Cardiac fibroblast (primary cell): ENCODE measurements at regions not wholly inside any gene's neighbourhood (a gene's known extent, or its start where the extent isn't known, plus 50 kb on each side); places are given as distances from the start of the nearest gene placed in this dataset.

ENCODE experiments used
- DNase-seq, 2 donors: peaks; one replicate each; pipeline versions ENCODE4 v3.0.0 to v3.0.0-alpha.2; 2010; ENCODE audit warnings: low read depth in 2 of 2
- H3K4me3 ChIP-seq, 2 donors: replicated peaks in 1 of 2; 1 replicate in 1 of 2; 2 replicates in 1 of 2; pipeline ENCODE4 v1.5.1; 2011; ENCODE audit warnings: low read depth in 2 of 2, low read length in 2 of 2, mild to moderate bottlenecking in 2 of 2, moderate library complexity in 1 of 2
- TF ChIP-seq, protein P1 (sequence below): IDR thresholded peaks from one replicate; pipeline ENCODE4 v1.5.1; 2011; ENCODE audit warnings: low read depth, mild to moderate bottlenecking, low read length, inconsistent platforms

DNA sequence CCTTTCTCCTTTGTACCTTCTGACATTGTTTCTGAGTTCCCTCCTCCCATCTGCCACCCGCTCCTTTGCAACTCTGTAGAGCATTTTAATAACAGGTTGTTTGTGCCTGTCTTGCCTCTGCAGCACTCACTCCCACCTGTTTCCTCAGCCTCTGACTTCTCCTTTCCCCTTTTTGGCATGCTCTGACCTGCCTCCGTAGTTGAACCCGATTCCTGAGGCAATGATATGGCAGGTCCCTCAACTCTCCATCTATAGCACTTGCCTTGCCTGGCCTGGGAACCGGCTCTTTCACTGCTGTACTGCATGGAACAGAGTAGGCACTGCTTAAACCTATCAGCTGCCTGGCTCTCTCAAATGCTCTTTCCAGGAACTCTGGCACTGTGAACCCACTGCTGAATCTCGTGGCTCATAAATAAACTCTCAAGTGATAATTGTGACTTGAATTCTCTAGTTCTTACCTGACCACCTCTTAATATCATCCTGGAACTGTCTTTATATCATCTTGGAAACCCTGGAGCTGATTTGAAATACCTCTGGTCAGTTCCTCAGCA lies 50.3 kb downstream of the UTRN start:
- TF ChIP-seq, protein P1, sequence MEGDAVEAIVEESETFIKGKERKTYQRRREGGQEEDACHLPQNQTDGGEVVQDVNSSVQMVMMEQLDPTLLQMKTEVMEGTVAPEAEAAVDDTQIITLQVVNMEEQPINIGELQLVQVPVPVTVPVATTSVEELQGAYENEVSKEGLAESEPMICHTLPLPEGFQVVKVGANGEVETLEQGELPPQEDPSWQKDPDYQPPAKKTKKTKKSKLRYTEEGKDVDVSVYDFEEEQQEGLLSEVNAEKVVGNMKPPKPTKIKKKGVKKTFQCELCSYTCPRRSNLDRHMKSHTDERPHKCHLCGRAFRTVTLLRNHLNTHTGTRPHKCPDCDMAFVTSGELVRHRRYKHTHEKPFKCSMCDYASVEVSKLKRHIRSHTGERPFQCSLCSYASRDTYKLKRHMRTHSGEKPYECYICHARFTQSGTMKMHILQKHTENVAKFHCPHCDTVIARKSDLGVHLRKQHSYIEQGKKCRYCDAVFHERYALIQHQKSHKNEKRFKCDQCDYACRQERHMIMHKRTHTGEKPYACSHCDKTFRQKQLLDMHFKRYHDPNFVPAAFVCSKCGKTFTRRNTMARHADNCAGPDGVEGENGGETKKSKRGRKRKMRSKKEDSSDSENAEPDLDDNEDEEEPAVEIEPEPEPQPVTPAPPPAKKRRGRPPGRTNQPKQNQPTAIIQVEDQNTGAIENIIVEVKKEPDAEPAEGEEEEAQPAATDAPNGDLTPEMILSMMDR: no peak
- H3K4me3 ChIP-seq: no peak overlapping the region
- DNase-seq: no peak

DNA sequence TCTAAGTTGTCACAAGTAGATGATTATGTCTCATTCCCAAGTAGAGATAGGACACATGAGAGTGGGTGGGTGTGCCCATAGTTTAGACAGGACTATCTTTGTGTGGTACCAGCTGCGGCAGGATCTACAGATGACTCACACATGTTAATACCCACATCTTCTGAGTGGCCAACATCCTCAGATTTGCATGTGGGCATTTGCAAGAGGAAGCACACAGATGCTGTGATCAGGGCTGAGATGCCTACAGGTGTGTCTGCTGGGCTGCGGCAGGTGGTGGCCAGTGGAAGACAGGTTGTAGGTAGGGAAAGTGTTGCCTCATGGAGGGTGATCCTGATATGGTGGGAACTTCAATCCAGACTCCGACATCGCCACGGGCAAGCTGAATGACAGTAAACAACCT lies 50.8 kb downstream of the UTRN start:
- TF ChIP-seq, protein P1: no peak
- DNase-seq: no peak
- no peak overlapping the region for H3K4me3 ChIP-seq

DNA sequence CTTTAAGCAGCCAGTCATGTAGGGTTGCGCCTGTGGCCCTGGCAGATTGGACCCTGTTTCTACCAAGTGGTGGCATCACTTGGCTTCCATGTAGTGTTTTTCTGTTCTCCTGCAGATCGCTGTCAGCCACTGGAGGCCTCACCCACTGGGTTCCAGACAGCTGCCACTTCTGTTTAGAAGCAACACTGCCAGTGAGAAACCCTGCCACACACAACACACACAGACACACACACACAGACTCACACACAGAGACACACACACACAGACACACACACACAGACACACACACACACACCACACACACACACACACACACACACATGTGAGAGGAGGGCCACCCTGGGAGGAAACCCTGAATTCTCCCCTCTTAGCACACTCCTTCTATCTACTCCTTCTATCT lies 51.8 kb downstream of the UTRN start:
- no peak for DNase-seq
- H3K4me3 ChIP-seq: no peak overlapping the region
- TF ChIP-seq, protein P1: no peak

DNA sequence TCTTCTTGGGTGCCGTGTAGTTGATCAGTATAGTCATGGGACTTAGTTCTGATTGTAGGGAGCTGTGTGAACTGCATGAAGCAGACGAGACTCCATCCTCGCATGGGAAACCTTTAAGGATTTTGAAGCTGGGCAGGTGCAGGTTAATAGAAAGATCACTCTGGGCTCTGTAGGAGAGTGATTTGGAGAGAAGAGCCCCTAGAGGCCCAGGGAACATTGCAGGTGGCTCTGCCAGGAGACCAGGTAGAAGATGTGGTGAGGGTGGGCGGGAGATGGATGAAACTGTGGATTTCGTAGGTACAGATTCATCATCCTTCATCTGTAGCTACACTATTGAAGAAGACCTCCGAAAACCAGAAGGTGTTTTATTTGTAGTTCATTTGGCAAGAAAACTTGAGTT lies 53.3 kb downstream of the UTRN start:
- TF ChIP-seq, protein P1: no peak
- no peak overlapping the region for H3K4me3 ChIP-seq
- DNase-seq: no peak

DNA sequence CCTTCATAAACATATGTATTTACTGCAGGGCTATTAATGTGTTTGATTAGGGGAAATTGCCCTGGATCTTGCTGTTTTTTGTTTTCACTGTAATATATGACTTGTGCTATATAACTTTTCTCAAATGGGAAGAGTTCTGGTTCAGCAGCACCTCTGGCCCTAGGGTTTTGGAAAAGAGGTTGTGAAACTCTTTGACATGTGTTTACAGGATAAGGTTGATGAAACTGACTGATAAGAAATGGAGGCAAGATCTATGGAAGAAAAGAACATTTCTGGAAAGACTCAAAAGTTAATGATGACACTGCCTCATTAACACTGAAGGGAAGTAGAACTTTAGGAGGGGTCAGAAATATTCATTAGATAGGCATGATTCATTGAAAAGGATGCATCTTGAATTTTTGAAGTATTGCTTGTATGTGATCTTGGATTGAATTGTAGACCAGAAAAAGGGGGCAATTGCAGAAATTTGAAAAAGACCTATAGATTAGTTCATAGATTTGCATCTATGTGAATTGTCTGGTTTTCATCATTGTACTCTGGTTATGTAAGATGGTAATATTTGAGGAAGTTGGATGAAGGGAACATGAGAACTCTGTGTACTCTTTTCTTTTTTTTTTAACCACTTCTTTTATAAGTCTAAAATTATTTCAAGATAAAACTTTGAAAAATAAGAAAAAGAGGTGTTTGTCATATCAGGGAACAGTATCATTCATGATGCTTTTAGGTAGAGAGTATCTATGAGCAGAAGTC lies 54.0 kb downstream of the UTRN start:
- no peak for DNase-seq
- TF ChIP-seq, protein P1: no peak
- no peak overlapping the region for H3K4me3 ChIP-seq

DNA sequence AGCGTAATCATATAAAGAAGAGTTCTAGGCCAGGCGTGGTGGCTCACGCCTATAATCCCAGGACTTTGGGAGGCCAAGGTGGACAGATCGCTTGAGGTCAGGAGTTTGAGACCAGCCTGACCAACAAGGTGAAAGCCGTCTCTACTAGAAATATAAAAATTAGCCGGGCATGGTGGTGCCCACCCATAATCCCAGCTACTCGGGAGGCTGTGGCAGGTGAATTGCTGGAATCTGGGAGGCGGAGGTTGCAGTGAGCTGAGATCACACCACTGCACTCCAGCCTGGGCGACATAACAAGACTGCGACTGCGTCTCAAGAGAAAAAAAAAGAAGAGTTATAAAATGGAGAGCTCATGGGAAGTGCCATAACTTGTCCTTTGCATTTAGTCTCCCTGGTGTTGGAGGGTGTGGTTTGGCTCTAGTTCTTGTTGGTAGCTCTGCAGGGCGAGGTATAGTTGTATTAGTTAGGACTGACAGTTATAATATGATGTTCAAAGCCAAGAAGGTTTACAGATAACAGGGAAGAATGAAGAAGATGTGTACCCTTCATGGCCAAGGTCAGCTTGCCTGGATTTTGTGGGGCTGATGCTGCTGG lies 54.8 kb downstream of the UTRN start:
- DNase-seq: no peak
- TF ChIP-seq, protein P1: no peak
- H3K4me3 ChIP-seq: no peak overlapping the region
